Hepatic stellate cell (primary cell): ENCODE measurements at regions not wholly inside any gene's neighbourhood (a gene's known extent, or its start where the extent isn't known, plus 50 kb on each side); places are given as distances from the start of the nearest gene placed in this dataset.

Source experiments
- DNase-seq: peaks from one replicate; pipeline ENCODE4 v3.0.0; 2011; ENCODE audit warnings: low spot score

GRCh38 chrX:3780564-3780963, 67.1 kb upstream of the PRKX start:
- DNase-seq, result no peak

GRCh38 chrX:3779546-3779945, 66.1 kb upstream of the PRKX start:
- no peak for DNase-seq

- no peak for DNase-seq
Measured at GRCh38 chrX:3777416-3777815, 64.0 kb upstream of the PRKX start.

GRCh38 chrX:3771766-3772165, 58.3 kb upstream of the PRKX start:
- DNase-seq, result no peak

- no peak for DNase-seq
Measured at GRCh38 chrX:3768881-3769280, 55.4 kb upstream of the PRKX start.
